ENCODE measurements at regions not wholly inside any gene's neighbourhood (a gene's known extent, or its start where the extent isn't known, plus 50 kb on each side); places are given as distances from the start of the nearest gene placed in this dataset.
"Not testable (repeated sequence)": the region's sequence is repeated elsewhere in the genome, so short reads cannot be mapped to it uniquely, and the experiment has no call there.

GRCh38 chr3:94507354-94507753 lies 444.5 kb downstream of the NSUN3 start:
- not testable (repeated sequence) for DNase-seq (ENCODE audit: low spot score)

- no peak for DNase-seq (ENCODE audit: low spot score)
Measured at GRCh38 chr3:94512876-94513275, 450.0 kb downstream of the NSUN3 start.

- DNase-seq (ENCODE audit: low spot score) = no peak
Measured at GRCh38 chr3:94513600-94513999, 450.7 kb downstream of the NSUN3 start.

GRCh38 chr3:94515983-94516382 lies 453.1 kb downstream of the NSUN3 start:
- DNase-seq (ENCODE audit: low spot score) = no peak

- DNase-seq (ENCODE audit: low spot score) = no peak
Measured at GRCh38 chr3:94520364-94520763, 457.5 kb downstream of the NSUN3 start.

GRCh38 chr3:94522488-94522887 lies 459.6 kb downstream of the NSUN3 start:
- DNase-seq (ENCODE audit: low spot score) = no peak

- DNase-seq (ENCODE audit: low spot score) = no peak
Measured at GRCh38 chr3:94524102-94524919, 461.4 kb downstream of the NSUN3 start.

GRCh38 chr3:94525043-94525442 lies 462.2 kb downstream of the NSUN3 start:
- no peak for DNase-seq (ENCODE audit: low spot score)

GRCh38 chr3:94529816-94530215 lies 467.0 kb downstream of the NSUN3 start:
- DNase-seq (ENCODE audit: low spot score) = no peak

- no peak for DNase-seq (ENCODE audit: low spot score)
Measured at GRCh38 chr3:94532951-94533350, 470.1 kb downstream of the NSUN3 start.

- DNase-seq (ENCODE audit: low spot score) = no peak
Measured at GRCh38 chr3:94539937-94540336, 477.1 kb downstream of the NSUN3 start.

- no peak for DNase-seq (ENCODE audit: low spot score)
Measured at GRCh38 chr3:94543161-94543560, 480.3 kb downstream of the NSUN3 start.

GRCh38 chr3:94544131-94544789 lies 481.4 kb downstream of the NSUN3 start:
- no peak for DNase-seq (ENCODE audit: low spot score)

GRCh38 chr3:94548581-94549316 lies 485.9 kb downstream of the NSUN3 start:
- no peak for DNase-seq (ENCODE audit: low spot score)

GRCh38 chr3:94561094-94561493 lies 498.2 kb downstream of the NSUN3 start:
- DNase-seq (ENCODE audit: low spot score) = no peak

- DNase-seq (ENCODE audit: low spot score) = no peak
Measured at GRCh38 chr3:94564247-94564646, 501.4 kb downstream of the NSUN3 start.

GRCh38 chr3:94568041-94568440 lies 505.2 kb downstream of the NSUN3 start:
- no peak for DNase-seq (ENCODE audit: low spot score)

- DNase-seq (ENCODE audit: low spot score) = no peak
Measured at GRCh38 chr3:94573337-94573736, 510.5 kb downstream of the NSUN3 start.

GRCh38 chr3:94587291-94587690 lies 524.4 kb downstream of the NSUN3 start:
- no peak for DNase-seq (ENCODE audit: low spot score)

- no peak for DNase-seq (ENCODE audit: low spot score)
Measured at GRCh38 chr3:94593526-94594150, 530.8 kb downstream of the NSUN3 start.

GRCh38 chr3:94596141-94596540 lies 533.3 kb downstream of the NSUN3 start:
- DNase-seq (ENCODE audit: low spot score) = no peak

GRCh38 chr3:94596887-94597566 lies 534.2 kb downstream of the NSUN3 start:
- no peak for DNase-seq (ENCODE audit: low spot score)

Data from ureter (tissue), 1 donor.